ENCODE measurements at regions not wholly inside any gene's neighbourhood (a gene's known extent, or its start where the extent isn't known, plus 50 kb on each side); places are given as distances from the start of the nearest gene placed in this dataset.
"Not testable (repeated sequence)": the region's sequence is repeated elsewhere in the genome, so short reads cannot be mapped to it uniquely, and the experiment has no call there.

GRCh38 chr1:200496937-200497336 lies 87.1 kb upstream of the ZNF281 start:
- no peak for DNase-seq (ENCODE audit: low read depth in 3 of 3)

- no peak for DNase-seq (ENCODE audit: low read depth in 3 of 3)
These were observed 86.1 kb upstream of the ZNF281 start for GRCh38 chr1:200495901-200496300.

- DNase-seq (ENCODE audit: low read depth in 3 of 3): no peak
These were observed 83.5 kb upstream of the ZNF281 start for GRCh38 chr1:200493344-200493743.

- no peak for DNase-seq (ENCODE audit: low read depth in 3 of 3)
These were observed 81.3 kb upstream of the ZNF281 start for GRCh38 chr1:200491103-200491502.

GRCh38 chr1:200490183-200490582 lies 80.3 kb upstream of the ZNF281 start:
- no peak for DNase-seq (ENCODE audit: low read depth in 3 of 3)

- DNase-seq (ENCODE audit: low read depth in 3 of 3): peak in 1 of 3 experiments; percentile 13
These were observed 78.7 kb upstream of the ZNF281 start for GRCh38 chr1:200488375-200489165.

GRCh38 chr1:200487650-200488049 lies 77.8 kb upstream of the ZNF281 start:
- no peak for DNase-seq (ENCODE audit: low read depth in 3 of 3)

GRCh38 chr1:200486634-200487033 lies 76.8 kb upstream of the ZNF281 start:
- DNase-seq (ENCODE audit: low read depth in 3 of 3): no peak

- DNase-seq (ENCODE audit: low read depth in 3 of 3): not testable (repeated sequence)
These were observed 74.7 kb upstream of the ZNF281 start for GRCh38 chr1:200484438-200484946.

- peak in 2 of 3 experiments; percentile 5 to 32 for DNase-seq (ENCODE audit: low read depth in 3 of 3)
These were observed 73.8 kb upstream of the ZNF281 start for GRCh38 chr1:200483491-200484143.

- no peak for DNase-seq (ENCODE audit: low read depth in 3 of 3)
These were observed 71.1 kb upstream of the ZNF281 start for GRCh38 chr1:200480964-200481363.

- DNase-seq (ENCODE audit: low read depth in 3 of 3): no peak
These were observed 70.0 kb upstream of the ZNF281 start for GRCh38 chr1:200479816-200480215.

GRCh38 chr1:200478945-200479558 lies 69.2 kb upstream of the ZNF281 start:
- DNase-seq (ENCODE audit: low read depth in 3 of 3): no peak

GRCh38 chr1:200478239-200478623 lies 68.4 kb upstream of the ZNF281 start:
- DNase-seq (ENCODE audit: low read depth in 3 of 3): no peak

GRCh38 chr1:200474633-200475032 lies 64.8 kb upstream of the ZNF281 start:
- DNase-seq (ENCODE audit: low read depth in 3 of 3): no peak

GRCh38 chr1:200473698-200474371 lies 64.0 kb upstream of the ZNF281 start:
- no peak for DNase-seq (ENCODE audit: low read depth in 3 of 3)

- no peak for DNase-seq (ENCODE audit: low read depth in 3 of 3)
These were observed 61.9 kb upstream of the ZNF281 start for GRCh38 chr1:200471739-200472138.

- DNase-seq (ENCODE audit: low read depth in 3 of 3): no peak
These were observed 58.6 kb upstream of the ZNF281 start for GRCh38 chr1:200468264-200469001.

- DNase-seq (ENCODE audit: low read depth in 3 of 3): no peak
These were observed 55.1 kb upstream of the ZNF281 start for GRCh38 chr1:200464784-200465400.

Measured in stimulated activated CD4-positive, alpha-beta T cell treated with anti-CD3 and anti-CD28 coated beads, TNF-alpha, amount 100 ng/mL, for 4 hours (primary cell).